GM21447 (cell line): ENCODE measurements at regions not wholly inside any gene's neighbourhood (a gene's known extent, or its start where the extent isn't known, plus 50 kb on each side); places are given as distances from the start of the nearest gene placed in this dataset.

Source experiments
- ATAC-seq: cut with Tn5 transposase; IDR thresholded peaks from one replicate; pipeline ENCODE4 v1.9.1; 2021; ENCODE audit not compliant: unreplicated experiment

- no peak for ATAC-seq
These were observed 433.6 kb downstream of the PIK3R1 start for GRCh38 chr5:68648944-68649857.

GRCh38 chr5:68652534-68652965 lies 437.0 kb downstream of the PIK3R1 start:
- no peak for ATAC-seq

GRCh38 chr5:68653471-68653870 lies 437.9 kb downstream of the PIK3R1 start:
- ATAC-seq: no peak

- ATAC-seq: no peak
These were observed 436.5 kb upstream of the SLC30A5 start for GRCh38 chr5:68657055-68657961.

- ATAC-seq: no peak
These were observed 434.9 kb upstream of the SLC30A5 start for GRCh38 chr5:68658810-68659372.

- no peak for ATAC-seq
These were observed 433.9 kb upstream of the SLC30A5 start for GRCh38 chr5:68659881-68660280.

GRCh38 chr5:68661237-68661636 lies 432.6 kb upstream of the SLC30A5 start:
- peak; percentile 72 for ATAC-seq

- ATAC-seq: no peak
These were observed 431.0 kb upstream of the SLC30A5 start for GRCh38 chr5:68662804-68663307.

- no peak for ATAC-seq
These were observed 423.8 kb upstream of the SLC30A5 start for GRCh38 chr5:68669864-68670575.

GRCh38 chr5:68673106-68673822 lies 420.6 kb upstream of the SLC30A5 start:
- no peak for ATAC-seq

GRCh38 chr5:68673823-68674180 lies 420.0 kb upstream of the SLC30A5 start:
- ATAC-seq: no peak

- ATAC-seq: no peak
These were observed 414.8 kb upstream of the SLC30A5 start for GRCh38 chr5:68679041-68679440.

- no peak for ATAC-seq
These were observed 413.4 kb upstream of the SLC30A5 start for GRCh38 chr5:68680366-68680765.

- ATAC-seq: no peak
These were observed 411.9 kb upstream of the SLC30A5 start for GRCh38 chr5:68681929-68682328.

- ATAC-seq: no peak
These were observed 411.2 kb upstream of the SLC30A5 start for GRCh38 chr5:68682400-68683160.

- ATAC-seq: no peak
These were observed 410.2 kb upstream of the SLC30A5 start for GRCh38 chr5:68683632-68684036.

- no peak for ATAC-seq
These were observed 408.0 kb upstream of the SLC30A5 start for GRCh38 chr5:68685863-68686262.

- ATAC-seq: no peak
These were observed 405.3 kb upstream of the SLC30A5 start for GRCh38 chr5:68688547-68688946.

GRCh38 chr5:68689010-68689409 lies 404.8 kb upstream of the SLC30A5 start:
- ATAC-seq: no peak
